GM18867 (cell line): ENCODE measurements at regions not wholly inside any gene's neighbourhood (a gene's known extent, or its start where the extent isn't known, plus 50 kb on each side); places are given as distances from the start of the nearest gene placed in this dataset.

Source experiments
- ATAC-seq: cut with Tn5 transposase; IDR thresholded peaks from one replicate; pipeline ENCODE4 v1.9.1; 2021; ENCODE audit warnings: mild to moderate bottlenecking, moderate library complexity; ENCODE audit not compliant: unreplicated experiment

DNA sequence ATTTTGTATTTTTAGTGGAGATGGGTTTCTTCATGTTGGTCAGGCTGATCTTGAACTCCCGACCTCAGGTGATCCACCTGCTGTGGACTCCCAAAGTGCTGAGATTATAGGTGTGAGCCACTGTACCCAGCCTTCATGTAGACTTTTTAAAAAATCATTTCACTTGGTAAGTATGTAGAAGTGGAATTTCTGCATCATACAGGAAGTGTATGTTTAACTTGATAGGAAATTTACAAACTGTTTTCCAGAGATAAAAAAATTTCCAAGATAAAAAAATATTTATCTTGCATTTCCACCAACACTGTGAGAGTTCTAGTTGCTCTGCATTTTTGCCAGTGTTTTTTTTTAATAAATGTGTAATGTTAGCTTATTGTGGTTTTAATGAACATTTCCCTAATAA is 155.8 kb downstream of the ZNF608 start:
- ATAC-seq = no peak

DNA sequence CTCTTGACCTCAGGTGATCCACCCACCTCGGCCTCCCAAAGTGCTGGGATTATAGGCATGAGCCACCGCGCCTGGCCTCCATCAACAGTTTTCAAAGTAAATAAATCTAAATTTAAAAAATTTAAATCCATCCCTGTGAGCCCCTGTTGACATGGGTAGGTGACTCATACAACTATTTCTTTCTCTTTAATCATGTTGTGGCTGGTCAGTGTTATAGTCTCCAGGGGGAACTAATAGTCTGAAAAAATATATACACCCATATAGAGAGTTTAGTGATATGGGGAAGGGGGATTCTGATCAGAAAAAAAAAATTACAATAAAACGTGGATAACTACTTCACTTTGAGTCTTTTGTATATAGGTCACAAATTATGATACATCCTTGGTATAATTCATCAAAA is 159.2 kb downstream of the ZNF608 start:
- no peak for ATAC-seq

DNA sequence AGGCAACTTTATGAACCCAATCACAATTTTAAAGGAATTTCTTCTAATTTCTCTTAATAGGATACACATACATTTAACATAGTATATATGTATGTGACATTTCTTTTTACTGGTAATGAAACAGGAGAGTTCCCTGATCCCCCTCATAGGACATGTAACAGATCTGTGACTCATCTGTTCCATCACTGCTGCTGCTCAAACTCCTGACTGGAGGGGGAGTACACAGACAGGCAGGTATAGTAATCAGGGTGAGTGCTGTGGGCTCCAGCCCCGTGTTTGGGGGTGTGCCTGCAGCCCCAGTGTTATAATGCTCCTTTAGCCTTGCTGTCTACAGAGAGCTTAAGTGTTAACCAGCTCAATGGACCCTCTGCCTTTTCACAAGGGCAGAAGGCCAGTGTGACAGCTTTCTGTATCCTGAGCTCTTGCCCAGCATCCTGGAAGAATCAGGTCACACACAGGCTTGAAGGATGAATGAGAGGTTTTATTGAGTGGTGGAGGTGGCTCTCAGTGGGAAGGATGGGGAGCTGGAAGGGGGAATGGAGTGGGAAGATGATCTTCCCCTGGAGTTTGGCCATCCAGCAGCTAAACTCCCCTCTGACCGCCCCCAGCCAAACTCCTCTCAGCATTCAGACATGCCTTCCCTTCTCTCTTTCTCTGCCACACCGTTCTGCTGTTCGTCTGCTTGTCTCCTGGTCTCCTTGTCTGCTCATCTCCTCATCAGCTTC is 161.3 kb downstream of the ZNF608 start:
- no peak for ATAC-seq

DNA sequence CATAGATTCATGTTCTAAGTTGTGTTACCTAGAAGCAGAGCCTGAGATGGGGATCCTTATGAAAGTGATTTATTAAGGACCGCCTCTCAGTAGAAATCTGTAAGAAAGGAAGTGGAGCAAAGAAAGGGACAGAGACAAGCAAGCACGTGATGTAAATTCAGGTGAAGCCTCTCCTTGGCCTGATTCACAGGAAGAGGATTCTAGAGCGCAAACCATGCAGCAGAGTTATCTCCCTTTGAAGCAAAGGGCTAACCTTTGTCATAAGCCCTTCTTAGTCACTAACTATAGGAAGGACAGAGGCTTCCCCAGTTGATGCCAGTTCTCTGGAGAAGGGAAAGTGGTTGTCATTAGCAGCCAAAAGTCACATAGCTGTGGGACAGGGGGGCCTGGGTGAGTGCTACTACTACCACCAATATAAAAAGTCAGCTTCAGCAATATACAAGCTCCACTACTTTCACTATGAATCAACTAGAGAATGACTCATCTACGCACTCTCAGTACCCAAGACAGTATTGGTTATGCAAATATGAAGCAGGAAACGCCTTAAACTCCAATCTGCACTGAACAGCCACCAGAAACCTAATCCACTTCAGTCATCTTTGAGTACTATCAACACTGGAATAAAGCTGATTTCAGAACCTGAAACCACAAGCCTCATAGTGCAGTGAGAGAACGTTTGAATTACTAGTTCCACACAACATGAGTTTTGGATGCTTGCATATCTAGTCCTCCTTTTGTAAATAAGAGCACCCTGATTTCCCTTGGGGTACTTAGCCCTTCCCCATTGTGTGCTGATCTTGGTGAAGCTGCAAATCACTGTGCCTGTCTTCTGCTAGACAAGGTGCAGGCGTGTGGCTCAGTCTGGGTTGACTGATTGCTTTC is 162.7 kb downstream of the ZNF608 start:
- peak; percentile 98 for ATAC-seq

DNA sequence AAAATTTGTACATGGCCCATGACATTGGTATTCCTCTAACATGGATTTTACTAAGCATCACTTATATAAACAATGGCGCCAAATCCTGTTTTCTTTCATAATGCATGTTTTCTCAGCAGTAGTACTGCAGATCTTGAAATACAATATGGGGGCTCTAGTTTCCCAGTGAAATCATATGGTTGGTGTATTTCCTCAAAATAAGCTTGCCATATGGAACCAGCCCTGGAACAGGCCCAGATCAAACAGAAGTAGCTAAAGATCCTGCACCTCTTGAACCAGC is 163.9 kb downstream of the ZNF608 start:
- no peak for ATAC-seq

DNA sequence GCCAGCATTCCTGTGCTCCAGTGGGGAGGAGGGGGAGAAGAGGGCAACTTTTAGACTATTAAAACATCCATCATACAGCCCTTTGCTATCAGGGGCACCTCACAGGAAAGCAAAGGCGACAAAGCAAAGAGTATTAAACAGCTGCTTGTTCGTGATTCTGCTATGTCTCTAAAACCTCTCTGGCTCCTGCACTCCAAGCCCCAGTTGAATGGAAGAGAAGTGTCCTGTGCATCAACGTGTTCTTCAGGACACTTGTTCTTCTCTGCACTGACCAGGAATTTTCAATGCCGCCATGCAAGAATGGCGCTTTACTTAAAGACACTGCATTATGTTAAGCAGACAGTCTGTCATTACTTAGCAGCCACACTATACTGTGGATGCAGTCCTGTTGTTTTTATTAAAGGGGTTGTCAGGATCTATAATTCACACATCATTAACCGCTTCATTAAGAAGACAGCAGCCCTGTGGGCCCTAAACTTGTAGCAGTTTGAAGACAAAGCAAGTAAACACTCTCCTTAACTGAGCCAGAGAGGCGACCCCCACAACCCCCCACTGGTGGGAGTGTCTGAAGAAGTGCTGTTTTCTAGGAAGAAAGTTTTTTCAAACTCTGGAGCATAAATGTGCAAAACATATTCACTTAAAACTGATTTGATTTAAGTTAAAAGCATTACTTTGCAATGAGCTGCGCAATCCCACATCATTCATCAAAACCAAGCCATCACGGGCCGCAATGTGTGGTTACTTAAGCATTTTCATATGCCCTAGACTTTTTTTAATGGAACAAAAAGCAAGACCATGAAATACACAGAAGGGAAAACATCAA is 164.5 kb downstream of the ZNF608 start:
- no peak for ATAC-seq

DNA sequence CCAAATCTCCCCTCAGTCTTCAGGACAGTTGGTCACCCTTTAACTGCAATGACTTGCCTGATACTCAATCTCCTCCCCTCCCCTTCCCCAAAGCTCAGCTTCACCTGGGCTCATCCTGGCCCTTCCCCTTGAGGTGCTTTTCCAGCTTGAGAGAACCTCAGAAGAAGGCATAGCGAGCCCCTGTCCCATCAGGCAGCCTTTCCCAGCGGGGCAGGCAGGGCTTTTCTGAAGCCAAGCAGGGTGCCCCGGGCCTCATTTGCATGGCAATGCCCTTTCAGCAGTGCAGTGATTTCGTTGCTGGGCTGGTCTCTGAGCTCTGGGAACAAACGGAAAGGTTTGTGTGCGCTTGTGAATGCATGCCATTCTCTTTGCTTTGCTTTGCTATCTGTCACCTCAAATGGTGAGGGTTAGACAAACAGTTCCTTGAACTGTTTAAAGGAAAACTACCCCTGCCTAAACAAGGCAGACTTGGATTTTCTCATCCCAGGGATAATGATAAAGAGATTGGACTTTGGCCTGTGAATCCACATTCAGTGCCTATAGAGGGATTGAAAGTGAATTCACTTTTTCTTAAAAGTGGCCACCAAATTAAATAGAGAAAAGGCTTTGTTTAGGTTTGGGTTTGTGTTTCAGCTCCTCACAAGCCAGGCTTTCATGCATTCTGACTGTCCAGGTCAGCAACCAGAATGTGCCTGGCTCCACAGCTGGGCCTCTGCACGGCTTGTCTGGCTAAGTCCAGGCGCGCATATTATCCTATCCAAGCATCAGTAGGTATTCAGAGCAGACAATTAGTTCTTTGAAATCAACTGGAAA is 165.3 kb downstream of the ZNF608 start:
- ATAC-seq = no peak

DNA sequence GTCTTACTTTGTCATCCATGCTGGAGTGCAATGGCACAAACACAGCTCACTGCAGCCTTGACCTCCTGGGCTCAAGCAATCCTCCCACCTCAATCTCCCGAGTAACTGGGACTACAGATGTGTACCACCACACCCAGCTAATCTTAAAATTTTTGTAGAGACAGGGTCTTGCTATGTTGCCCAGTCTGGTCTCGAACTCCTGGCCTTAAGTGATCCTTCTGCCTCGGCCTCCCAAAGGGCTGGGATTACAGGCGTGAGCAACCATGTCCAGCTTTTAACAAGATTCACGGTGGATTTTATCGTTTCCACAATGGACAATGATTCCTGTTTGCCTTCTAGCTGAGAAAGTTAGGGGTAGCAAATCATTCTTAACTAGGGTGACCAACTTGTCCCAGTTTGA is 165.9 kb downstream of the ZNF608 start:
- ATAC-seq = no peak

DNA sequence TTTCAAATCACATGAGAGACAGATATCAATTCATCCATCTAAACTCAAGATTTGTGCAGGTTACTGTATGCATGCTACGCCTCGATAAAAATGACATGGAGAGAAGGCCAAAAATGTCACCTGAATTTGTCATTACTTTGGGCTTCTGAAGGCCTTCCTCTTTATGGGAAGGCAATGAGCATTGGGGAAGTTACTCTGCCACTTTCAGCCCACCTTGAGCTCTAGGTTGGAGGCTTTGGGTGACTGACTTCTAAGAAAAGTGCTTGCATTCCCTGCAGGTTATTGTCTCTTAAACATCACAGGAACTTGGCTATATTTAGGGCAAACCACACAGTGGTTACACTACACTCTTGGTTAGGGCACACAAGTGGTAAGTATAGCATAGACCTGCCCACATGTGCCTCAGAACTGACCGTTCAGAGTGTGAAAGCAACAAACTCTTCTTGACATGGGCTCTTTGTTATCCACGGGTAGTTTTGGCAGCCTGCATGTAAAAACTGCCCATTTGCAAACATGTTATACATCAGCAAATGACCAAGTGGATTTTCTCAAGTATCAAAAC is 169.5 kb downstream of the ZNF608 start:
- ATAC-seq = peak; percentile 99

DNA sequence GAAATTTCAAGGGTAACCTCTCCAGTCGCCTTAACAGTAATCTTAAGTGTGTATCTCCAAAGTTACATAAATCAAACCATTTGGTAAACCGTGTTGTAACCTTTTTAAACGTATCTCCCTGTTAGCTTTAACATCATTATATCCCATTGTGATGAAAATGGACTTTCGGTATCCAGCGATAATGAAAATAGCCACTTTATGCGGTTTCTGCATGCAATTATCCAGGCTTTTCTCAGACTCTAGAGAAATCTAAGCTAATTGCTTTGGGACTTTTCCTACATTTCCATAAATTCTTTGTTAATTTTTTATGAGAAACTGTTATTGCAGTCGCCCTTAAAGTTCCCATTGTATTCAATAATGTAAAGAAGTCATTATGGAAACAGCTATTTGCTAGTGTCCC is 170.7 kb downstream of the ZNF608 start:
- ATAC-seq = no peak

DNA sequence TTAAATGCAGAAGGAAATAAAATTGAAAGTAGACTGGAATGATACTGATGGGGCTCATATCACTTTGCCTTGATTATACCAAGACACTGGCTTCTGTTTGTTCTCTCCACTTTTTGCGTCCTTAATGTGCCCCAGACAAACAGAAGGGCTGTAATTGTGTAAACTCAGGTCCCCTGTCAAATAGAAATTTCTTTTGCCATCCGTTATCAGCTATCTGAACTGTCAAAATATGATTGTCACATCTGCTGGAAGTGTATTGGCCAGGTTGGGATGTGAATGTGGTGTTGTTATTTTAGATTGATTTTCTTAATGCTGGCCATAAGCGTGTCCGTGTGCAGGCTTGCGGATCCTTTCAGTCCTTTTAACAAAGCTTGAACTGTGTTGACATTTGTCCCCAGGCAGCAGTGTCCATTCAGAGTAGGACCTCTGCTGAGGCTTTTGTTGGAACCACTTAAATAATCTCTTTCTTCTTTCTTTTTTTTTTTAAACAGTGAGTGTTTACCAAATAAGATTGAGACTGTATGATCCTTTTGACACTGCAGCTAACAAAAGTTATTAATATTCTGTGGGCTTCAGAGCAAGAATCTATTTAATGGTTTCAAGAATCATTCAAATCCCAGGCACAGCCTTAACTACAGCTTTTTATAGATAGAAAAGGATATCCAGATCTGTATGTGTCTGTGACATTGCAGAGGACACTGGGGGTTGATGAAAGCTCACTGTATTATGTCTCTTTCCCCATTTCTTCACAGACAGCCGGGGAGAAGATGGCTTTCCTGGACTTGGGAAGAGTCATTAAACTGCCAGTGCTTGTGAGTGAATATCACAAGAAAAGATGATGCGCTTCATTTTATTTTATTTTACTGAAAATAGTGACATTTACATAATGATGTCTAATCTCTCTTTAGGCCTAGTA is 171.7 kb downstream of the ZNF608 start:
- no peak for ATAC-seq

DNA sequence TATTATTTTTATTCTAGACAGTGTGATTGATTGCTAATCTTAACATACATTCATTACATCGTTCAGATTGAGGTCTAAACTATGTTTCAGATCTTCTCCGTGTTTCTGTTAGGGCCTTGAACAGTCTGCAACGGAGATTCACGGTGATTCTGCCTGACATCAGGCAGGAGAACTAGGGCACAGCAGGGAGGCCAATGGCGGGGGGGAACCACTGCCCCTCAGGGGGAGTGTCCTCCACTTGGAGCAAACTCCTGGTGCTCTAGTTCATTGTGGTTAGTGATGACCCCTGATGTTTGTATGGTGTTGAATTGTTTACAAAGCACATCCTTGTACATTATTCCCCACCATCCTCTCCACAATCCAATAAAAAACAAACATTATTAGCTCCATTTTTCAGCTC is 173.5 kb downstream of the ZNF608 start:
- no peak for ATAC-seq

DNA sequence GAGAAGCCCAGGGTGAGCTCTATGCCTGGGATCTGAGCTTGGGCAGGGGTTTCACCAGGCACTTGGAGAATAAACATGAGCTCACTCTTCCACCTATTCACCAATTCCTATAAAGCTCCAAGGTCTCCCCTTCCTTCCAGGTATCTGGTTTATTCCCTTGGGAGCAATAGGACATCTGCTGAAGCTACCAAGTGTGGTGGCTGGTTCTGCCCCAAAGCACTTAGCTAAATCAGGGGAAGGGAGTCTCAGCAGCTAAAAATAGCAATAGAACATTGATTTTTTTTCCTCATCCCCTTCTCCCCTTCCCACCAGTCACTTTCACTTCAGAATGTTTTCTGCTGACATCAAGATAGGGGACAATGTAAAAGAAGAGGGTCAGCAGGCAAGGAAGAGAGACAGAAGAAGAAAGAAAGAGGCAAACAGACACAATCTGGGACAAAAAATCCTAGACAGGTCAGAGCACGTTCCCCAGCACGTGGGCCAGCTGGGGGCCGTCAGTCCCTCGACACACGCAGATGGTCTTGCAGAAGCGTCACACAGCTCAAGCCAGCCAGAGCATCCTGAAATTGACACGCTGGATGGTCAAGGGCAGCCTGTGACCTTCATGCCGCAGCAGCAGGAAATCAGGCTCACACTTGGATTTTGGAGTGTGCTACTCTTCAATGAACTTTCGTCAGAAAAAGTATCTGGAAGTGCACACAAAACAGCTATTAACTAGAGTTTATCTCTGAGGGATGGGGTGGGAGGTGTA is 176.0 kb downstream of the ZNF608 start:
- ATAC-seq = no peak

DNA sequence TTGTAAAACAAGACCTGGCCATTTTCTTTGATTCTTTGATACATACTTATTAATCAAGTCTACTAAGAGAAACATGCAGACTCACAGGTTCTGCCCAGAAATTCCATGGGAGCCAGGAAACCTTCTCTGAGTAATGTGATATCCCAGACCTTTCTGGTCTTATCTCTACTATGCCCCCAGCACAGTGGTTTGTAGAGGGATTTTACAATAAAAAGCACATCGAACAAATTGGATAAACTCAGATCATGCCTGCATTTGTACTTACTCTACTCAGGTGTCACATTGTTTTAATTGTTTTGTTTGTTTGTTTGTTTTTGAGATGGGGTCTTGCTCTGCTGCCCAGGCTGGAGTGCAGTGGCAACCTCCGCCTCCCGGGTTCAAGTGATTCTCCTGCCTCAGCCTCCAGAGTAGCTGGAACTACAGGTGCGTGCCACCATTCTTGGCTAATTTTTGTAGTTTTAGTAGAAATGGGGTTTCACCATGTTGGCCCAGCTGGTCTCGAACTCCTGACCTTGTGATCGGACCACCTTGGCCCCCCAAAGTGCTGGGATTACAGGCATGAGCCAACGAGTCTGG is 179.5 kb downstream of the ZNF608 start:
- ATAC-seq = no peak

DNA sequence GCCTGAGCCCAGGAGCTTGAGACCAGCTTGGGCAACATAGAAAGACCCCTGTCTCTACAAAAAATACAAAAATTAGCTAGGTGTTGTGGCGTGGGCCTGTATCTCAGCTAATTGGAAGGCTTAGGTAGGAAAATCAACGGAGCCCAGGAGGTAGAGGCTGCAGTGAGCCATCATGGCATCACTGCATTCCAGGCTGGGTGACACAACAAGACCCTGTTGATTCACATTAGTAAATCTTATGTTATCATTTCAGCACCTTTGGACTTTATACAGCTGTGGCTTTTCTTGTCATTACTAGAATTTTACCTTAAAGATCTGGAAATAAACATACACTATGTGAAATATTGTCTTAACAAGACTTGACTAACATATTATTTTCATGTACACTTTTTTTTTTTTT is 185.0 kb downstream of the ZNF608 start:
- no peak for ATAC-seq

DNA sequence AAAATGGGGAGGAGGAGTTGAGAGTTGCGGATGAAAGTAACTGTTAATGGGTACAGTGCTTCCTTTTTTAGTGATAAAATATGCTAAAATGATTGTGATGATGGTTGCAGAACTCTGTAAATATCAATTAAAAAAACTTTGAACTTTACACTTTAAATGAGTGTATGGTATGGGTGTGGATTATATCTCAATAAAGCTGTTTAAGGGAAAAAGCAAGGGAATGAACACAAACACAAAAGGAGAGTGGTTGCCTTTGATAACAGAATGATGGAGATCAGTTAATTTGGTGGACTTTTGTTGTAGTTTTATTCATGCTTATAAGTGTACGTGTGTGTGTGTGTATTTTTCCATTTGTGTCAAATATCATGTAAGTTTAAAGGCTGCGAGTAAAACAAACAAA is 186.1 kb downstream of the ZNF608 start:
- no peak for ATAC-seq

DNA sequence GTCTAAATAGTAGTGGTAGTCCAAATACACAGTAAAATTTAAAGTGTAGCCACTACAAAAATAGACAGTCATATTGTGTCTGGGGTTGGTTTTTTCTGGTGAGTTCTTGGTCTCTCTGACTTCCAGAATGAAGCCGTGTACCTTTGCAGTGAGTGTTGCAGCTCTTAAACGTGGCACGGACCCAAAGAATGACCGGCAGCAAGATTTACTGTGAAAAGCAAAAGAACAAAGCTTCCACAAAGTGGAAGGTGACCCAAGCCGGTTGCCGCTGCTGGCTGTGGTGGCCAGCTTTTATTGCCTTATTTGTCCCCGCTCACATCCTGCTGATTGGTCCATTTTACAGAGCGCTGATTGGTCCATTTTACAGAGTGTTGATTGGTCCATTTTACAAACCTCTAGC is 188.7 kb downstream of the ZNF608 start:
- no peak for ATAC-seq

DNA sequence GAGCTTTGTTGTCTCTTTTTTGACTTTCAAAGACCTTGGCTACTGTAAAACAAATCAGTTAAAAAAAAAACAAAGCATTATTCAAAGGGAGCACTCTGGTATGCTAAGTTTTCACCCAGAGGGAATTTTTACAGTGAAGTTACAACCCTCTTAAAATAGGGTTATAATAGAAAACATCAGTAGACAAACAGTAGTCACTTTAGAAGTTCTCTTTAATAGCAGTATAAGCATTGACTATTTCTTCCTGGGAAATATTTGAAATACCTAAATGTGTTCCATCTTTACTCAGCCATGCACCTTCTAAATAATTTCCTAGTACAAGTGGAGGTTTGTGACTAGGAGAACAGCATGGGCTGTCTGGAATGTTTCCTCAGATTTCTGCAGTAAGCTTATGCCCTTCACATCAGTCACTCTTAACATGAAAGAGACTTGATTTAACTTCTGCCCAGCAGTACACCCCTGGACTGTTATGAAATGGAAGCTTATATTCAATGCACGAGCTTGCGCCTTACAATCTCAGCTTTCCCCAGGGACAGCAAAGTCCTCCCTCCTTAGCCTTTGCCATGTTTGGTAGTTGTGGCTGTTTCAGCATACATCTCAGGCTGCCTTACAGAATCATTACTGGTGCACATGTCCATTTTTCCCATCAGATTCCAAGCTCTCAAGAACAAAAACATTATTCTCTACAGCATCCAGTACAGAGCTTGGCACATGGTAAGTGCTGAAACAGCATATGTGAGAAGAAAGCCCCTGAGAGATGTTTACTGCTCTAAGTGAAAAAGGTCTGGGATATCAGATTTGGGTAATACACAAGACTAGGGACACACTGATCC is 191.5 kb downstream of the ZNF608 start:
- no peak for ATAC-seq
